ENCODE measurements at regions not wholly inside any gene's neighbourhood (a gene's known extent, or its start where the extent isn't known, plus 50 kb on each side); places are given as distances from the start of the nearest gene placed in this dataset.

DNA sequence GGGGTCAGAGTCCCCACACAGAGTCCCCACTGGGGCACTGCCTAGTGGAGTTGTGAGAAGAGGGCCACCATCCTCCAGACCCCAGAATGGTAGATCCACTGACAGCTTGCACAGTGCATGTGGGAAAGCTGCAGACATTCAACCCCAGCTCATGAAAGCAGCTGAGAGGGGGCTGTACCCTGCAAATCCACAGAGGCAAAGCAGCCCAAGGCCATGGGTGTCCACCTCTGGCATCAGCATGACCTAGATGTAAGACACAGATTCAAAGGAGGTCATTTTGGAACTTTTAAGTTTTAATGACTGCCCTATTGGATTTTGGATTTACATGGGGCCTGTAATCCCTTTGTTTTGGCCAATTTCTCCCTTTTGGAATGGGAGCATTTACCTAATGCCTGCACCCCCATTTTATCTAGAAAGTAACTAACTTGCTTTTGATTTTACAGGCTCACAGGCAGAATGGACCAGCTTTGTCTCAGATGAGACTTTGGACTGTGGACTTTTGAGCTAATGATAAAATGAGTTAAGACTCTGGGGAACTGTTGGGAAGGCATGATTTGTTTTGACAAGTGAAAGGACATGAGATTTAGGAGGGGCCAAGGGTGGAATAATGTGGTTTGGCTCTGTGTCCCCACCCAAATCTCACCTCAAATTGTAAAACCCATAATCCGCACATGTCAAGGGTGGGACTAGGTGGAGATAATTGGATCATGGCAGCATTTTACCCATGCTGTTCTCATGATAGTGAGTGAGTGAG lies 56.3 kb upstream of the ITGA1 start:
- no peak for TF ChIP-seq POLR2AphosphoS5 (IDR thresholded peaks at IDR 0.05; ENCODE audit: borderline replicate concordance, low read depth, low read length)
- TF ChIP-seq EZH2 (IDR thresholded peaks at IDR 0.05) = no peak
- no peak for TF ChIP-seq FOXP2 (optimal IDR thresholded peaks at IDR 0.05; ENCODE audit: control extremely low read depth, extremely low read length, insufficient read depth)

All from SK-N-MC (cell line).